HG03139 (cell line): ENCODE measurements at regions not wholly inside any gene's neighbourhood (a gene's known extent, or its start where the extent isn't known, plus 50 kb on each side); places are given as distances from the start of the nearest gene placed in this dataset.

ENCODE experiments used
- ATAC-seq: cut with Tn5 transposase; IDR thresholded peaks from one replicate; pipeline ENCODE4 v1.9.1; 2021; ENCODE audit not compliant: unreplicated experiment

DNA sequence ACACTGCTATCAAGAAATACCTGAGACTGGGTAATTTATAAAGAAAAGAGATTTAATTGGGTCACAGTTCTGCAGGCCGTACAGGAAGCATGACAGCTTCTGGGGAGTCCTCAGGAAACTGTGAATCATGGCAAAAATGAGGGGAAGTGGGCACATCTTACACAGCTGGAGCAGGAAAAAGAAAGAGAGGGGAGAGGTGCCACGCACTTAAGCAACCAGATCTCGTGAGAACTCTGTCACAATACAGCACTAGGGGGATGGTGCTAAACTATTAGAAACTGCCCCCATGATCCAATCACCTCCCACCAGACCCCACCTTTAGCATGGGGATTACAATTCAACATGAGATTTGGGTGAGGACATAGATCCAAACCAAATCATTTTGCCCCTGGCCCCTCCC lies 105.5 kb upstream of the CPLX2 start:
- no peak for ATAC-seq

DNA sequence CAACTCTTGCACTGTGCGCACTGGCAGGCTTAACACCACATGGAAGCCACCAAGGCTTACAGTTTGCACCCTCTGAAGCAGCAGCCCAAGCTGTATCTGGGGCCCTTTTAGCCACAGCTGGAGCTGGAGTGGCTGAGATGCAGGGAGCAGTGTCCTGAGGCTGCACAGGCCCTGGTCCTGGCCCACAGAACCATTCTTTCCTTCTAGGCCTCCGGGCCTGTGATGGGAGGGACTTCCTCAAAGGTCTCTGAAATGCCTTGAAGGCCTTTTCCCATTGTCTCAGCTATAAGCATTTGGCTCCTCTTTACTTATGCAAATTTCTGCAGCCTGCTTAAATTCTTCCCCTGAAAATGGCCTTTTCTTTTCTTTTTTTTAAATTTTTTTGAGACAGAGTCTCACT lies 104.4 kb upstream of the CPLX2 start:
- ATAC-seq: no peak

GRCh38 chr5:175772747-175773533 lies 98.4 kb upstream of the CPLX2 start:
- no peak for ATAC-seq

GRCh38 chr5:175773534-175774070 lies 97.8 kb upstream of the CPLX2 start:
- ATAC-seq: no peak

DNA sequence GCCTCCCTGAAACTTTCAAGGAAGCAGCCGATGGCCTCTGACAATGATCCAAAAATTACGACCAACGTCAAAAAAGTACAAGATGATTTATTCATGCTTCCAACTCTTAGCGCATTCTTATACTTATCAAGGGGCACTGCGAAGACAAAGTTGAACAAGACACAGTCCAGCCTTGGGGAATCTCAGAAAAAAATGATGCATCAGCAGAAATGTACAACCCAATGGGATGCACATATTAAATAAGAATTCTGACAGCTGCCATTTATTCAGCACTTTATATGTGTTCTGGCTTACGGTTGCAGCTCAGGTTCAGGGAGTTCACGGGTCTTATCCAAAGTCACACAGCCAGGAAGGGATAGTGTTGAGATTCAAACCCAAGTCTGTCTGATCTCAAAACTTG lies 96.0 kb upstream of the CPLX2 start:
- no peak for ATAC-seq

DNA sequence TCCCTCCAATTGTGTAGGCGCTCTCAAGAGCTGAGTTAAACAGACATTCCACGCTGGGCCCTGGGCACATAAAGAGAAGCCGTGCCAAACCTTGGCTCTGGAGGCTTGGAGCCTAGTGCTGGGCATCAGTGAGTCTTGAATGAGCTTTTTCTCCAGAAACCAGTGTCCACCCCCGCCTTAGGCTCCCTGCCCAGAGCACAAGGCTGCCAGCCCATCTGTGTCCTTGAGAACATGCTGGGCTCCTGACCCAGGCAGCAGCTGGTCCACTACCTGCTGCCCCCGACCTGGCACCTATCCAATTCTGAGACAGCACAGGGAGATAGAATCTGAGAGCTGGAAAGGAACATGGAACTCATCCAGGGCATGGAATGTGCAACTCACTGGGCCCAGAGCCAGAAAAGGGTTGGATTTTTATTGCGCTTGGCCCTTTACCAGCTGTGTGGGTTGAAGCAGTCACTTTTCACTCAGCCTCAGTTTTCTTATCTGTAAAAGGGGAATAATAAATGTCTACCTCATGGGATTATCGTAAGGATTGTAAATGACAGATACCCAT lies 92.4 kb upstream of the CPLX2 start:
- no peak for ATAC-seq

GRCh38 chr5:175783739-175784138 lies 87.6 kb upstream of the CPLX2 start:
- ATAC-seq: no peak

GRCh38 chr5:175784230-175784629 lies 87.1 kb upstream of the CPLX2 start:
- no peak for ATAC-seq

GRCh38 chr5:175785681-175786080 lies 85.7 kb upstream of the CPLX2 start:
- no peak for ATAC-seq

DNA sequence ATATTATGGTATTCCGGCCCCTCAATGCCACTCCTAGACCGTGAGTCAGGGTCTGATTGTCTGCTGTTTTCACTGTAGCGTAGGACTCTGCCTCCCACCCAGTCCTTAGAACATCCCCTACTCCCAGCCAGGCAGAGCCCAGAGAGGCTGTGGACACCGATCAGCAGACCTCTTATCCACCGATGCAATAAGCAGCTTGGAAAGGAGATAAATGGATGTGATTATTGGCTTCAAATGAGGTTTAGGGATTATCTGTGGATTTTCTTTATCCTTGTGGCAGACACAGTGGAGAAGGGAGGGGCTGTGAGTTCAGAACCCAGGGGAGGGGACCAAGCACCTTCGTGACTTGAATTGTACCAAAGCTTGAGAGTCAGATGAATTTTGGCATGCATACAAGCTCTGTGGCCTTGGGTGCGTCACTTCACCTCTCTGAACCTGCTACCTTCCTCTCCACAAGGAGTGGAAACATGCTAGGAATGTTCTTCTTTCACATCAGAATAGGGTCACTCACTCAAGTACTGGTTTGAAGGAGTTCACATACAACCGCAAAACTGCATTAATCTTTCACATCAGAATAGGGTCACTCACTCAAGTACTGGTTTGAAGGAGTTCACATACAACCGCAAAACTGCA lies 83.1 kb upstream of the CPLX2 start:
- no peak for ATAC-seq

DNA sequence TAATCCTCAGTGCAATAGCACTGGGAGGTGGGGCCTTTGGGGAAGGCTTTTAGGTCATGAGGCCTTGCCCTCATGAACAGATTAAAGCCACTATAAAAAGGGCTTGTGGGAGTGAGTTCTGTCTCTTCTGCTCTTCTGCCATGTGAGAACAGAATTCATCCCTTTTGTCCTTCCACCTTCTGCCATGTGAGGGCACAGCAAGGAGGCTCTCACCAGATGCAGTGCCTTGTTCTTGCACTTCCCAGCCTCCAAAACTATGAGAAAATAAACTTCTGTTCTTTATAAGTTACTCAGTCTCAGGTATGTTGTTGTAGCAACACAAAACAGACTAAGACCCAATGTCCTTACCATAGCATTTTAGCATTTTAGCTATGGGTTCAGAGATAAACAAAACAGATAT lies 81.7 kb upstream of the CPLX2 start:
- no peak for ATAC-seq

- ATAC-seq: no peak
These were observed 80.6 kb upstream of the CPLX2 start for GRCh38 chr5:175790796-175791195.

GRCh38 chr5:175795959-175796358 lies 75.4 kb upstream of the CPLX2 start:
- no peak for ATAC-seq

DNA sequence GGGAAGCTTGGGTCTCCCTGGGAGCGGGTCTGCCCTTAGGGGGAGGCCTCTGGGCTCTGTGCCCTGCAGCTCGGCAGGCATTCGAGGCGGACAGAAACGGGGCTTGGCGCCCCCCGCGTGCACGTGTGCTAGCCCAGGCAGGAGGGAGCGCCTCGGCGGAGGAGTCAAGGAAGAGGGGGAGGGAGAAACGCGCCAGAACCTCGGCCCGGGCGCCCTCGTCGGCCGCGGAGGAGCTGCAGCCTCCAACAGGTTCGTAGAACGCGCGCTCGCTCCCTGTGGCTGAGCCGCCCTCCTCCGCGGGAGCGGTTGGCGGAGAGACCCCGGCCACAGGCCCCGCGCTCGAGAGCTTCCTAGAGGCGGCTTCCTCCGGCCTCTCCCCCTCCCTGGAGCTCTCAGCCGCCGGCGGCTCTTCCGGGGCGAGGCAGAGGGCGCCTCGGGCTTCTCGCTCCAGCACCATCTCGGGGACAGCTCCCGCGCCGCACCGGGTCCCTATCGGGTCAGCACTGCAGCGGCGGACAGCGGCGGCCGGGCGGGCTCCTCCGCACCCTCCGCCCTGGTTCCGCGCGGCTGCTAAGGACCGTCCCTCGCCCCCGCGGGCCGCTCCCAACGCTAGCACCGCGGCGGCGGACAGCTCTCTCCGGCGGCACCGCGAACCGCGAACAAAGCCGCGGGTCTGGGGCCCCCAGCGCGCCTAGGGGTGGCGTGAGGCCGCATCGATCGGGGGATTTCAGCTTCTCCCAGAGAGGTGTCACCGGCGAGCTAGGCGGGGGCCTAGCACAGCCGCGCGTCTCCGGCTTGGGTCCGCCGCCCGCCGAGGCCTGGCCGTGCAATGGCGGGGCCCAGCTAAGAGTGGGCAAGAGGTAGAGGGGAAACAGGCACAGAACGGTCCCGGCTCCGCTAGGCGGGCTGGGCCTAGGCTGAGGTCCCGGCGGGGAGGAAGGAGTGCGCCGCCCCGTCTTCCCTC lies 74.6 kb upstream of the CPLX2 start:
- peak; percentile 70 for ATAC-seq

DNA sequence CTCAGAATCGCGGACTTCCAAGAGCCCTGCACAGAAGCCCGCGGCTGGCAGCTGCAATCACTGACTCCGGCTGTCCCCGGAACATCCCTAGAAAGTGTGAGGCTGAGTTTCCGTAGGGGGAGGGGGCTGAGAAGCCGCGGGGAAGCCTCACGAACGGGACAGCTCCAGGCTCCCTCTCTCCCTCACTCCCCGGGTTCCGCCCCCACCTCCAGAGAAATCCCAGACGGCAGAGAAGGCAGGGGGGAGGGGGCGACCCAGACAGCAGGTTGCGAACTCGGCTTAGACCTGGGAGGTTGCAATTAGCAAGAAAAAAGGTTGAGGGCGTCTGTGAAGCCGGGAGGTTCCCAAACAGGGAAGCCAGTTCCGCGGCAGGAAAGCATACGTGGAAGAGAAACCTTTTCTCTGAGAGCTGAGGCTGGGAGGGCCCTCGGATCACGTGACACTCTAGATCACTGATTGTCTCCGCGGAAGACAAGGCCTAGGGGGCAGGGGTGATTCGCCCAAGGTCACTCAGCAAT lies 73.8 kb upstream of the CPLX2 start:
- no peak for ATAC-seq

DNA sequence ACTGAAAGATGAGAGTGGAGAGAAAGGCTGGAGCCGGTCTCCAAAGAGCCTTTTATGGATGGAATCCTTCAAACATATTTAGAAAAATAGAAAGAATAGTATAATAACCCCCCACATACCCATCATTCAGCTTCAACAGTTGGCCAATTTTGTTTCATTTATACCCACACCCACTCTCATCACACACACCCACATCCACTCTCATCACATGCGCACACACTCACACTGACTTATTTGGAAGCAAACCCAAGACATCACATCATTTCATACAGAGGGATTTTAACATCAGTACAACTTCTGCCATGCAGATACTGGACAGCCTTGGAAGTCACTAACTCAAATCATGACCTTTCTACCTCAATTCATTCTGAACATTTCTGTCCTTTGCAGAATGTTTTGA lies 72.8 kb upstream of the CPLX2 start:
- no peak for ATAC-seq

DNA sequence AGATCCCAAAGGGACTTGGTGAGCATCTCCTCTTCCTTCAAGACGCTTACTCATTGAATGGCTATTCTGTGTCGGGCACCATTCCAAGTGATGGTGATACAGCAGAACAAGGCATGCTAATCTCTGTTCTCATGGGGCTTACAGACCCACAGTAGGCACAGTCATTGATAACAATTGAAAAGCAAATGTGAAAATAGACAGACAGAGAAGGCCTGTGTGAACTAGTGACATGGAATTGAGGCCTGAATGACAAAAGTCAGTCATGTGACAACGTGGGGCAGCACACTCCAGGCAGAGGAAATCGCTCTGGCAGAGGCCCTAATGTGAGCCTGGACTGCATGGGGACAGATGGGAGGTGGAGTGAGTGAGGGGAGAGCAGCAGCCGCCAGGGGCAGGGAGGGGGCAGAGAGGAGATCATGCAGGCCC lies 70.7 kb upstream of the CPLX2 start:
- ATAC-seq: no peak

DNA sequence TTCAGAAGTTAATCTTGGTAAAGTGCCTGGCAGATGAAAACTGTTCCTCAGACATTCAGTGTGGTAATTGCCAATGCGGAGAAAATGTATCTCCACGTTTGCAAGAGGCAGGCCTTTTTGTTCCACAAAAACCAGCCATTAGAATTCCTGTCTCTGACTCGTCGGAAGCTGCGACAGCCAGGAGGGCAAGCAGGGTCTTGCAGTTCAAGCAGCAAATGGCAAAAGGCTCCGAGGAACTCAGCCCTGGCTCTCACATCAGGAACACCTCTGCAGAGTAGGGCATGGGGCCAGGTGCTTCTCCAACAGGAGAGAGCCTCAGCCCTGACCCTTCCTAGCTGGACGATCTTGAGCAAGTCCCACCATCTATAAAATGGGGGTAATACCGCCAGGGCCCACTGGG lies 69.0 kb upstream of the CPLX2 start:
- no peak for ATAC-seq

DNA sequence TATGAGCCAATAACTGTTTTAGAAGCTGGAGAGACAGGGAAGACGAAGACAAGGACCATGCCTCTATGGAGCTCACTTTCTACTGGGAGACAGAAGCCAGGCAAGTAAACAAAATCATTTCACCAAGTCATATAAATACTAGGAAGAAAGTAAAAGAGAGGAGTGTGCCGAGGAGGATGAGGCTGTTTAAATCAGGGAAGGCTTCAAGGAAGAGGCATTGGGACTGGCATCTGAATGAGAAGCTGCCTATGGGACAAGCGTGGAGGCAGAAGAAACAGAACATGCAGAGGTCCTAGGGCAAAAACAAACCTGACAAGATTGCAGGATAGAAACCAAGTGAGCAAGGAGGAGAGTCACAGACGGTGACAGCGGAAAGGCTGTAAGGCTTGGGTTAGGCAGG lies 68.1 kb upstream of the CPLX2 start:
- no peak for ATAC-seq

GRCh38 chr5:175803736-175804454 lies 67.5 kb upstream of the CPLX2 start:
- ATAC-seq: no peak
